ENCODE measurements at regions not wholly inside any gene's neighbourhood (a gene's known extent, or its start where the extent isn't known, plus 50 kb on each side); places are given as distances from the start of the nearest gene placed in this dataset.

DNA sequence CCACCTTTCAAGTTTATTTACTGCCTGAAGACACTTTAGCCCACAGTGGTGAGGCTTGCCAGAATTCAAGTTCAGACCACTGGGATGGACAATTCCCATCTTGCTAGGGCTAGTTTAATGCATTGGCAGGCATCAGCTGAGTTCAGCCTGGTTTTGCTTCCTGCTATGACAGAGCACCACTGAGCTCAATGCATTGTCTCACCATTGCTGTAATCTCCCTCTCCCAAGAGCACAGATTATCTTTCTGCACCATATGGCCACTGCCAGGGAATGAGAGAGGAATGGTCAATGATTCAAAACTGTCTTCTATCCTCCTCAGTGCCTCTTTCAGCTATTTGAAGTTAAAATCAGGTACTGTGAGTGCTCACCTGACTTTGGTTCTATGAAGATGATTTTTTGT, 160.8 kb downstream of the XPNPEP1 start:
- no peak for TF ChIP-seq EZH2 (IDR thresholded peaks at IDR 0.05)
- no peak for TF ChIP-seq POLR2AphosphoS5 (IDR thresholded peaks at IDR 0.05; ENCODE audit: borderline replicate concordance, low read depth, low read length)
- TF ChIP-seq FOXP2 (optimal IDR thresholded peaks at IDR 0.05; ENCODE audit: control extremely low read depth, extremely low read length, insufficient read depth): no peak

Measured in SK-N-MC (cell line).